NCI-H187 (cell line): ENCODE measurements at regions not wholly inside any gene's neighbourhood (a gene's known extent, or its start where the extent isn't known, plus 50 kb on each side); places are given as distances from the start of the nearest gene placed in this dataset.
A peak's percentile ranks its signal among the peaks of the same experiment; 100 is the strongest.
"Not testable (repeated sequence)": the region's sequence is repeated elsewhere in the genome, so short reads cannot be mapped to it uniquely, and the experiment has no call there.

Experiments used
- DNase-seq, 2 experiments: peaks; one replicate each; lab custom pipeline; 2025; lab: John Stamatoyannopoulos, UW

- DNase-seq: no peak
Measured at GRCh38 chr18:34480162-34480700, 229.9 kb upstream of the DTNA start.

GRCh38 chr18:34482204-34482603 lies 227.9 kb upstream of the DTNA start:
- no peak for DNase-seq

DNA sequence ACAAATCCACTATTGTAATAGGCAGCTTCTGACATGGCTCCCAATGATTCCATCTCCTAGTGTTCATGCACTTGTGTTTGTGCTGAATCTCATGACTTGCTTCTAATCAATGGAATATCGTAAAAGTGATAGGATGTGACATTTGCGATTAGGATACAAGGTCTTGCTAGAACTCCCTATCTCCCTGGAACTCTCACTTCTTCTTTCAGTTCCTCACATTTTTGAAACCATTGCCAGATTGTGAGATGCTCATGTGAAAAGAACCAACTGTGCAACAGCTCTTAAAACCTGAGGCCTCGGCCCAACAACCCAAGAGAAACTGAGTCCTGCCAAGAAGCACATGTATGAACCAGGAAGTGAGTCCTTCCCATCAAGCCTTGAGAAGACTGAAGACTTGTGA lies 226.9 kb upstream of the DTNA start:
- no peak for DNase-seq

- no peak for DNase-seq
Measured at GRCh38 chr18:34491719-34492118, 218.4 kb upstream of the DTNA start.

GRCh38 chr18:34492652-34493051 lies 217.4 kb upstream of the DTNA start:
- no peak for DNase-seq

- DNase-seq: peak; percentile 34 to 58
Measured at GRCh38 chr18:34493099-34493544, 217.0 kb upstream of the DTNA start.

DNA sequence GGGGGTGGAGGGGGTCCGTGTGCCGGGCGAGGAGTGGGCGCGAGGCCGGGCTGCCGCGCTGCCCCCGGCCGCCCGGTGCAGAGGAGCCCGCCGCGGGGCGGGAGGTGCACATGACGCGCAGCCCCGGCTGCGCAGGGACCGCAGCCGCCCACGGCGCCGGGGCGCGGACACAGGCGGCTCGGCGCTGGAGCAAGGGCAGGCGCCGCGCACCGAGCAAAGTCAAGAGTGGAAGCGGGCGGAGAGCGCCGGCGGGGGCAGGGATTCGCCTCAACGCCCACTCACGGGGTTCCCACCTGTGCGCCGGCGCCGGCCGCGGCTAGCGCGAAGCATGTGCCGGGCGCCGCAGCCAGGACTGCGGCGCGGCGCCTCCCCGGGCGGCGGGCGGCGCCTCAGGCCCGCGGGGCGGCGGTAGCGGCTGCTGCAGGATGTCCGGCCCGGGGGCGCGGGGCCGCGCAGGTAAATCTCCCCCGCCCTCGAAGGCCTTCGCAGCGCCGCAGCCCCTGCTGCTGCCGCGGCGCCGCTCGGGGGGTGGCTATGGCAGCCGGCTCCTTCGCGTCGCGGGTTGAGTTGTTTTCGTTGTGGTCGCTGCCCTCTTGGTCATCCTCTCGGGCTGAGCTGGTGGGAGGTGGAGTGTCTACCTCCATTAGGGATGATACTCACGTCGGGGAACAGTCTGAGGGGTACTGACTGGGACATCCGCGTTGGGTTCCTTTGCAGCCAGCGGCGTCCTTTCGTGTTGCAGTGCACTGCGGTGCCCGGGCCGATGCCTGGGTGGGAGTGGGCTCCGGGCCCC lies 216.3 kb upstream of the DTNA start:
- DNase-seq: peak in 1 of 2 experiments; percentile 9

- DNase-seq: no peak
Measured at GRCh38 chr18:34494359-34494696, 215.8 kb upstream of the DTNA start.

GRCh38 chr18:34495506-34495905 lies 214.6 kb upstream of the DTNA start:
- no peak for DNase-seq

GRCh38 chr18:34501553-34501952 lies 208.5 kb upstream of the DTNA start:
- DNase-seq: no peak

- no peak for DNase-seq
Measured at GRCh38 chr18:34506198-34506597, 203.9 kb upstream of the DTNA start.

GRCh38 chr18:34509163-34509562 lies 200.9 kb upstream of the DTNA start:
- no peak for DNase-seq

DNA sequence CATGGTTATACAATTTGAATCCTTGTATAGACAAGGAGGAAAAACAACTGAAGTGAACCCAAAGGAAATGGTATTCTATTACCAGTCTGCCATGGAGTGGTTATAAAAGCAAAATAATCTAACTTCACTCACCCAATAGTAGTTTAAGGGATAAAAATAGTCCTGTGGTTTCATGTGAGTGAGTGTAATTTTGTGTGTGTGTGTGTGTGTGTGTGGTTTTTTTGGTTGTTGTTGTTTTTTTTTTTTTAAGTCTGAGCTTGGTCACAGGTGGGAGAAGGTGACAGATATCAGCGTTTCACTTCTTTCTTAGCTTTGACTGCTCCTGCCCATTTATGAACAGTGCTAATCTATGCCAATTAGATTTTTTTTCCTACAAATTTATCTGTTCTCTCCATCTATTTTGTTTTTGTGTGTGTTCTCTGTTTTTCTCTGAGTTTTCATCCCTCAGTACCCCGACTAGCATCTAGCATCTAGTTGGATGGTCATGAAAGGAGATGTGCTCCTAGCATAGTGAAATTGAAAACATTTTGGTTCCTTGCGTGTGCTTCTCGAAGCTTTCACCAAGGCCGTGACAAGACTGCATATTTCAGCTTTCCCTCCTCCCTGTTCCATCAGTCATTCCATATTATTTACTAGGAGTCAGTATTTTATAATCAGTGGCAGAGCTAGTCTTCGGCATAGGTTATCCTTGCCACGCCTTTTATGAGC lies 200.1 kb upstream of the DTNA start:
- DNase-seq: no peak

- DNase-seq: no peak
Measured at GRCh38 chr18:34510926-34511325, 199.2 kb upstream of the DTNA start.

GRCh38 chr18:34511435-34511834 lies 198.7 kb upstream of the DTNA start:
- DNase-seq: no peak

DNA sequence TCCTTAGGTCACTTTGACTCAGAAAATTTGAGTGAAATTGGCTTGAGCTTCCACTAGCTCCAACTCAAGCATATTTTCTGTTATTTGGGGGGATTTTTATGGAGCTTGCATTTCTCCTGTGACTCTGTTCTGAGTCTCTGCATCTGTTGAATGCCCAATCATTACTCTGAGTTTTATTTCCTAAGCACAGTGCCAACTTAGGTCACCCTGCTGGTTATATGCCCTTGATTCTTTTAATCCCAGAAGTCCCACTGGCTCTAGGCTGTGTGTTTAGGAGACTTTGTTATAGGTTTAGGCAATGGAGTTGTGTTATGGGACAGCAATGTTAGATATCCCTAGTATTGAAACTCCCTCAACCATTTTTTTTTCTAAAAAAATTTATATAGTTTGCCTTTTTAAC lies 198.2 kb upstream of the DTNA start:
- no peak for DNase-seq

DNA sequence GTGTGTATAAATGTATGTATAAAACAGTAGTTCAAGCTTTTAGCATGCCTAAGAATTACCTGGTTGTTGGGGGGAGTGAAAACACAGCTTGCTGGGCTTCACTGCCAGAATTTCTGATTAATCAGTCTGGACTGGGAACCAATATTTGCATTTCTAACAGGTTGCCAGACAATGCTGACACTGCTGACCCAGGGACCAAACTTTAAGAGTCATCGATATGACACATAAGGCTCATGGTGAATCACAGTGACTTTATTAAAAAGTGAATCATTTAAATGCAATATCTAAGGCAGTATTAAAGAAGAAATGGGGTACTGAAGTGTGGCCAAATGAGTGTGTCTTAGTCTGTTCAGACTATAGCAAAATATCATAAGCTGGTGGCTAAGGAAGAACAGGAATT lies 195.9 kb upstream of the DTNA start:
- no peak for DNase-seq

DNA sequence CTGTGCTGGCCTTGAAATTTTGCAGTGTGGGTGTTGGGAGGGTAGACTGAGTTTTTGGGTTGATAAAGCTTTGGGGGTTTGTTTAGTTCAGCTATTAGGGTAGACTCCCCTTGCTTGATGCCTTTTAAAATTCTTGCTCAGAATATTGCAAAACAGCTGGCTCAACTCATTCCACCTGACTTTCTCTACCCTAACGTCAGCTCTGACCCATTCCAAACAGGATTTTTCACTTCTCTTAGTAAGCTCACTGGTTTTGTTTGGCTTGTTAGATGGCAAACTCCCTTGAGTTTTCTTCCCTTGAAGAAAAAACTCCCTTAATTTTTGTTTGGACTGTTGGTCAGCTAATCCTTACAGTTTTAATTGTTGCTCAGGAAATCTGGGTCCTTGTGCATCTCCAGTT lies 195.1 kb upstream of the DTNA start:
- DNase-seq: no peak

DNA sequence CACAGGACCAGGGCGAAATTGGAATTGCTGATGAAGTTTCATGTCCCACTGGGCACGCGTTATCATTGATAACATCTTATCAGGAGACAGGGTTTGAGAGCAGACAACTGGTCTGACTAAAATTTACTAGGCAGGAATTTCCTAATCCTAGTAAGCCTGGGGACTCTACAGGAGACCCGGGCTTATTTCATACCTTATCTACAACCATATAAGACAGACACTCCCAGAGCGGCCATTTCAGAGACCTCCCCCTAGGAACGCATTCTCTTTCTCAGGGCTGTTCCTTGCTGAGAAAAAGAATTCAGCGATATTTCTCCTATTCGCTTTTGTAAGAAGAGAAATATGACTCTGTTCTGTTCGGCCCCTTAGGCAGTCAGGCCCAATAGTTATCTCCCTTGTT lies 193.7 kb upstream of the DTNA start:
- DNase-seq: not testable (repeated sequence)

DNA sequence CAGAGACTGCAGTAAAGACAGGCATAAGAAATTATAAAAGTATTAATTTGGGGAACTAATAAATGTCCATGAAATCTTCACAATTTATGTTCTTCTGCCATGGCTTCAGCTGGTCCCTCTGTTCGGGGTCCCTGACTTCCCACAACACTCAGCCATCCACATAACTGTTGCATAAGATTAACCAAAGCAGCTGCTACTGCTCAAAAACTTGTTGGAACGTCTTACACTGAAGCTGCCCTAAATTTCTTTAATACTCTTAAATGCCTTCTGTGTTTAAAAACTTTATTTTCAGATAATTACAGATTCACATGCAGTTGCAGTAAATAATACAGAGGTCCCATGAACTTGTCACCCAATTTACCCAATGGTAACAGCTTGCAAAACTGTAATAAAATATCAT lies 193.1 kb upstream of the DTNA start:
- DNase-seq: not testable (repeated sequence)

- no peak for DNase-seq
Measured at GRCh38 chr18:34521040-34521439, 189.1 kb upstream of the DTNA start.

GRCh38 chr18:34522603-34523002 lies 187.5 kb upstream of the DTNA start:
- no peak for DNase-seq

DNA sequence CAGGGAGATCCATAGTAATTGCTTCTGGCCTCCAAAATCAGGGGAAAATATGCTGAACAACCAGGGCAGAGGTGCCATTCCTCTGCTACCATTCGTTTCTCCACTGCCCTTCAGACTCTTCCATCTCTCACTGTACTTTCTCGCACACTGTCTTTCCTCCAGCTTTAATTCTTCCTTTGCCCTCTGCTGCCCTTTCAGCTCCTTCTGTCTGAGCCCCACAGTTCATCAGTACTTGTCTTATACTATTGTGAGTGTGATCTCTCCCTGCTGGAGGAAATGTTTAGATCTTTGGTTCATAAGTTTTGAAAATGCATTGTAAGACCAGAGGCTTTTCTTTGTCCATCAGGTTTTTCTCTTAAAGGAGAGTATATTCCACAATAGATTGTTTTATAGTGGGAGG lies 184.9 kb upstream of the DTNA start:
- DNase-seq: no peak
